ENCODE measurements at regions not wholly inside any gene's neighbourhood (a gene's known extent, or its start where the extent isn't known, plus 50 kb on each side); places are given as distances from the start of the nearest gene placed in this dataset.

DNA sequence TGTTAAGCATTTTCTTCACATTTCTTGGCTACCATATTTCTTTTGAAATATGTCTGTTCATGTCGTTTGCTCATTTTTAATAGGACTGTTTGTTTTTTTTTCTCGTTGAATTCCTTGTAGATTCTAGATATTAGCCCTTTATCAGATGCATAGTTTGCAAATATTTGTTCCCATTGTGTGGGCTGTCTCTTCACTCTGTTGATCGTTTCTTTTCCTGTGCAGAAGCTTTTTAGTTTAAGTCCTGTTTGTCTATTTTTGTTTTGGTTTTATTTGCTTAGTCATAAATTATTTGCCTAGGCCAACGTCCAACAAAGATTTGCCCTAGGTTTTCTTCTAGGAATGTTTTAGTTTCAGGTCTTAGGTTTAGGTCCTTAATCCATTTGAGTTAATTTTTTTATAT, 1494.7 kb downstream of the SUCLG1 start:
- Histone ChIP-seq H3K4me3 (no peak overlapping the region), H3K4me1 (ENCODE audit: control insufficient read depth, insufficient read depth, low read length) (no peaks in the 10 kb centered on the region), H3K9me3 (replicated peaks; ENCODE audit: control insufficient read depth, insufficient read depth, low read length) (no peaks in the 10 kb centered on the region), H3K9ac (ENCODE audit: control insufficient read depth, insufficient read depth, low read length) (no peak overlapping the region), H3K27ac (ENCODE audit: control insufficient read depth, insufficient read depth) (no peak overlapping the region), H3K79me2 (ENCODE audit: control insufficient read depth, insufficient read depth, low read length) (no peaks in the 10 kb centered on the region), H4K20me1 (ENCODE audit: control insufficient read depth, insufficient read depth) (no peaks in the 10 kb centered on the region), H3K27me3 (replicated peaks in 1 of 2; ENCODE audit: control insufficient read depth in 2 of 2, insufficient read depth in 2 of 2, low read length in 1 of 2) (no peaks in the 10 kb centered on the region), H2AFZ (ENCODE audit: control insufficient read depth, low read depth, low read length) (no peak overlapping the region), H3K4me2 (ENCODE audit: control insufficient read depth, insufficient read depth) (no peak overlapping the region), H3K36me3 (ENCODE audit: control insufficient read depth in 2 of 2, insufficient read depth in 2 of 2, low read length in 1 of 2) (no peaks in the 10 kb centered on the region)
- FAIRE-seq = no peak
- RAD21 ChIA-PET (ENCODE audit: unreplicated experiment) = no interaction called here
- no peak for DNase-seq (ENCODE audit: low read depth, low spot score)
- POLR2A ChIA-PET = no interaction called here
- SMC1A ChIA-PET (ENCODE audit: uncharacterized antibody, unreplicated experiment) = no interaction called here
- no peak for ATAC-seq
- CTCF ChIA-PET = no interaction called here
- intact Hi-C loops (cut with micrococcal nuclease; ENCODE audit: unreplicated experiment) = no loop called here
- in situ Hi-C loops (cut with MboI) = no loop called here
- WGBS (ENCODE audit: insufficient coverage, insufficient replicate concordance, low lambda C conversion rate, missing lambda C conversion rate) = 7% methylated on average over 4 of the region's 4 CpGs
- TF ChIP-seq RUNX3 (IDR thresholded peaks at IDR 0.05; ENCODE audit: low read length) = no peak
- TF ChIP-seq, protein P1, sequence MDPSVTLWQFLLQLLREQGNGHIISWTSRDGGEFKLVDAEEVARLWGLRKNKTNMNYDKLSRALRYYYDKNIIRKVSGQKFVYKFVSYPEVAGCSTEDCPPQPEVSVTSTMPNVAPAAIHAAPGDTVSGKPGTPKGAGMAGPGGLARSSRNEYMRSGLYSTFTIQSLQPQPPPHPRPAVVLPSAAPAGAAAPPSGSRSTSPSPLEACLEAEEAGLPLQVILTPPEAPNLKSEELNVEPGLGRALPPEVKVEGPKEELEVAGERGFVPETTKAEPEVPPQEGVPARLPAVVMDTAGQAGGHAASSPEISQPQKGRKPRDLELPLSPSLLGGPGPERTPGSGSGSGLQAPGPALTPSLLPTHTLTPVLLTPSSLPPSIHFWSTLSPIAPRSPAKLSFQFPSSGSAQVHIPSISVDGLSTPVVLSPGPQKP (IDR thresholded peaks at IDR 0.05; ENCODE audit: low read depth, low read length) = no peak
- no peak for TF ChIP-seq MEF2B (IDR thresholded peaks at IDR 0.05; ENCODE audit: partially characterized antibody, poor library complexity, severe bottlenecking)
- no peak for TF ChIP-seq HDAC6 (IDR thresholded peaks at IDR 0.05; ENCODE audit: unreplicated experiment)
- TF ChIP-seq TCF3 (IDR thresholded peaks at IDR 0.05; ENCODE audit: borderline replicate concordance, insufficient read depth, low read depth, low read length) = no peak
- no peak for TF ChIP-seq SMAD1 (IDR thresholded peaks at IDR 0.05; ENCODE audit: low read depth, partially characterized antibody)
- TF ChIP-seq, protein P2, sequence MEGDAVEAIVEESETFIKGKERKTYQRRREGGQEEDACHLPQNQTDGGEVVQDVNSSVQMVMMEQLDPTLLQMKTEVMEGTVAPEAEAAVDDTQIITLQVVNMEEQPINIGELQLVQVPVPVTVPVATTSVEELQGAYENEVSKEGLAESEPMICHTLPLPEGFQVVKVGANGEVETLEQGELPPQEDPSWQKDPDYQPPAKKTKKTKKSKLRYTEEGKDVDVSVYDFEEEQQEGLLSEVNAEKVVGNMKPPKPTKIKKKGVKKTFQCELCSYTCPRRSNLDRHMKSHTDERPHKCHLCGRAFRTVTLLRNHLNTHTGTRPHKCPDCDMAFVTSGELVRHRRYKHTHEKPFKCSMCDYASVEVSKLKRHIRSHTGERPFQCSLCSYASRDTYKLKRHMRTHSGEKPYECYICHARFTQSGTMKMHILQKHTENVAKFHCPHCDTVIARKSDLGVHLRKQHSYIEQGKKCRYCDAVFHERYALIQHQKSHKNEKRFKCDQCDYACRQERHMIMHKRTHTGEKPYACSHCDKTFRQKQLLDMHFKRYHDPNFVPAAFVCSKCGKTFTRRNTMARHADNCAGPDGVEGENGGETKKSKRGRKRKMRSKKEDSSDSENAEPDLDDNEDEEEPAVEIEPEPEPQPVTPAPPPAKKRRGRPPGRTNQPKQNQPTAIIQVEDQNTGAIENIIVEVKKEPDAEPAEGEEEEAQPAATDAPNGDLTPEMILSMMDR (IDR thresholded peaks at IDR 0.05 in 2 of 3, conservative IDR thresholded peaks at IDR 0.05 in 1 of 3; ENCODE audit: control insufficient read depth in 2 of 3, extremely low read depth in 1 of 3, insufficient read depth in 1 of 3, low read depth in 3 of 3, low read length in 3 of 3) = no peak
- TF ChIP-seq BCL11A (IDR thresholded peaks at IDR 0.05; ENCODE audit: low read depth, low read length) = no peak
- no peak for TF ChIP-seq SMC3 (IDR thresholded peaks at IDR 0.05; ENCODE audit: borderline replicate concordance, low read length)
- TF ChIP-seq TCF7 (IDR thresholded peaks at IDR 0.05; ENCODE audit: borderline replicate concordance) = no peak
- TF ChIP-seq, protein P3, sequence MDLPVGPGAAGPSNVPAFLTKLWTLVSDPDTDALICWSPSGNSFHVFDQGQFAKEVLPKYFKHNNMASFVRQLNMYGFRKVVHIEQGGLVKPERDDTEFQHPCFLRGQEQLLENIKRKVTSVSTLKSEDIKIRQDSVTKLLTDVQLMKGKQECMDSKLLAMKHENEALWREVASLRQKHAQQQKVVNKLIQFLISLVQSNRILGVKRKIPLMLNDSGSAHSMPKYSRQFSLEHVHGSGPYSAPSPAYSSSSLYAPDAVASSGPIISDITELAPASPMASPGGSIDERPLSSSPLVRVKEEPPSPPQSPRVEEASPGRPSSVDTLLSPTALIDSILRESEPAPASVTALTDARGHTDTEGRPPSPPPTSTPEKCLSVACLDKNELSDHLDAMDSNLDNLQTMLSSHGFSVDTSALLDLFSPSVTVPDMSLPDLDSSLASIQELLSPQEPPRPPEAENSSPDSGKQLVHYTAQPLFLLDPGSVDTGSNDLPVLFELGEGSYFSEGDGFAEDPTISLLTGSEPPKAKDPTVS (IDR thresholded peaks at IDR 0.05; ENCODE audit: low read depth, low read length) = no peak
- no peak for TF ChIP-seq ETV6 (conservative IDR thresholded peaks at IDR 0.05 in 1 of 2, IDR thresholded peaks at IDR 0.05 in 1 of 2; ENCODE audit: borderline replicate concordance in 1 of 2, low read depth in 1 of 2)
- TF ChIP-seq, protein P4, sequence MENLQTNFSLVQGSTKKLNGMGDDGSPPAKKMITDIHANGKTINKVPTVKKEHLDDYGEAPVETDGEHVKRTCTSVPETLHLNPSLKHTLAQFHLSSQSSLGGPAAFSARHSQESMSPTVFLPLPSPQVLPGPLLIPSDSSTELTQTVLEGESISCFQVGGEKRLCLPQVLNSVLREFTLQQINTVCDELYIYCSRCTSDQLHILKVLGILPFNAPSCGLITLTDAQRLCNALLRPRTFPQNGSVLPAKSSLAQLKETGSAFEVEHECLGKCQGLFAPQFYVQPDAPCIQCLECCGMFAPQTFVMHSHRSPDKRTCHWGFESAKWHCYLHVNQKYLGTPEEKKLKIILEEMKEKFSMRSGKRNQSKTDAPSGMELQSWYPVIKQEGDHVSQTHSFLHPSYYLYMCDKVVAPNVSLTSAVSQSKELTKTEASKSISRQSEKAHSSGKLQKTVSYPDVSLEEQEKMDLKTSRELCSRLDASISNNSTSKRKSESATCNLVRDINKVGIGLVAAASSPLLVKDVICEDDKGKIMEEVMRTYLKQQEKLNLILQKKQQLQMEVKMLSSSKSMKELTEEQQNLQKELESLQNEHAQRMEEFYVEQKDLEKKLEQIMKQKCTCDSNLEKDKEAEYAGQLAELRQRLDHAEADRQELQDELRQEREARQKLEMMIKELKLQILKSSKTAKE (IDR thresholded peaks at IDR 0.05; ENCODE audit: low read depth, poor library complexity, severe bottlenecking) = no peak
- TF ChIP-seq, protein P5, sequence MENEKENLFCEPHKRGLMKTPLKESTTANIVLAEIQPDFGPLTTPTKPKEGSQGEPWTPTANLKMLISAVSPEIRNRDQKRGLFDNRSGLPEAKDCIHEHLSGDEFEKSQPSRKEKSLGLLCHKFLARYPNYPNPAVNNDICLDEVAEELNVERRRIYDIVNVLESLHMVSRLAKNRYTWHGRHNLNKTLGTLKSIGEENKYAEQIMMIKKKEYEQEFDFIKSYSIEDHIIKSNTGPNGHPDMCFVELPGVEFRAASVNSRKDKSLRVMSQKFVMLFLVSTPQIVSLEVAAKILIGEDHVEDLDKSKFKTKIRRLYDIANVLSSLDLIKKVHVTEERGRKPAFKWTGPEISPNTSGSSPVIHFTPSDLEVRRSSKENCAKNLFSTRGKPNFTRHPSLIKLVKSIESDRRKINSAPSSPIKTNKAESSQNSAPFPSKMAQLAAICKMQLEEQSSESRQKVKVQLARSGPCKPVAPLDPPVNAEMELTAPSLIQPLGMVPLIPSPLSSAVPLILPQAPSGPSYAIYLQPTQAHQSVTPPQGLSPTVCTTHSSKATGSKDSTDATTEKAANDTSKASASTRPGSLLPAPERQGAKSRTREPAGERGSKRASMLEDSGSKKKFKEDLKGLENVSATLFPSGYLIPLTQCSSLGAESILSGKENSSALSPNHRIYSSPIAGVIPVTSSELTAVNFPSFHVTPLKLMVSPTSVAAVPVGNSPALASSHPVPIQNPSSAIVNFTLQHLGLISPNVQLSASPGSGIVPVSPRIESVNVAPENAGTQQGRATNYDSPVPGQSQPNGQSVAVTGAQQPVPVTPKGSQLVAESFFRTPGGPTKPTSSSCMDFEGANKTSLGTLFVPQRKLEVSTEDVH (IDR thresholded peaks at IDR 0.05; ENCODE audit: low read depth, partially characterized antibody) = no peak
- BruUV-seq (replicated peaks) = no TSS peak
